ENCODE measurements at regions not wholly inside any gene's neighbourhood (a gene's known extent, or its start where the extent isn't known, plus 50 kb on each side); places are given as distances from the start of the nearest gene placed in this dataset.

- Mint-ChIP-seq H3K27ac (no peak overlapping the region), H3K27me3 (peaks cover 24 to 27% of the 10 kb centered on the region in 2 donors), H3K36me3 (no peaks in the 10 kb centered on the region), H3K9me3 (peaks cover 0 to 2% (median 0%) of the 10 kb centered on the region in 8 donors), H3K4me1 (peaks cover 0 to 2% (median 1%) of the 10 kb centered on the region in 4 donors), H3K4me3 (no peak overlapping the region)
- H3K27me3 ChIP-seq (ENCODE audit: insufficient read depth, low read length) = peaks cover 4% of the 10 kb centered on the region
- no peaks in the 10 kb centered on the region for H3K9me3 ChIP-seq (ENCODE audit: control insufficient read depth in 1 of 2, low read length in 2 of 2)
- no peaks in the 10 kb centered on the region for H3K4me1 ChIP-seq (ENCODE audit: insufficient read depth, low read length)
- no peak overlapping the region for H3K4me3 ChIP-seq (ENCODE audit: low read length in 2 of 2)
- ChIA-PET POLR2A (ENCODE audit: partially characterized antibody) (no interaction called here), CTCF (ENCODE audit: partially characterized antibody) (no interaction called here)
- intact Hi-C loops (cut with micrococcal nuclease) = no loop called here
- no peak for DNase-seq
- no peaks in the 10 kb centered on the region for H3K36me3 ChIP-seq (ENCODE audit: insufficient read depth, low read length)
- H3K27ac ChIP-seq (ENCODE audit: low read depth, low read length) = no peak overlapping the region
Measured at GRCh38 chr3:18080198-18080689, 337.8 kb upstream of the TBC1D5 start.

GRCh38 chr3:18079739-18080138 lies 337.3 kb upstream of the TBC1D5 start:
- peaks cover 0 to 2% (median 0%) of the 10 kb centered on the region in 8 donors for H3K9me3 Mint-ChIP-seq
- peaks cover 0 to 1% (median 0%) of the 10 kb centered on the region in 4 donors for H3K4me1 Mint-ChIP-seq
- no peak overlapping the region for H3K4me3 ChIP-seq (ENCODE audit: low read length in 2 of 2)
- POLR2A ChIA-PET (ENCODE audit: partially characterized antibody) = no interaction called here
- peaks cover 22 to 25% of the 10 kb centered on the region in 2 donors for H3K27me3 Mint-ChIP-seq
- H3K36me3 Mint-ChIP-seq = no peaks in the 10 kb centered on the region
- peaks cover 4% of the 10 kb centered on the region for H3K27me3 ChIP-seq (ENCODE audit: insufficient read depth, low read length)
- DNase-seq = no peak
- H3K27ac ChIP-seq (ENCODE audit: low read depth, low read length) = no peak overlapping the region
- H3K4me3 Mint-ChIP-seq = no peak overlapping the region
- intact Hi-C loops (cut with micrococcal nuclease) = no loop called here
- no peak overlapping the region for H3K27ac Mint-ChIP-seq
- no peaks in the 10 kb centered on the region for H3K36me3 ChIP-seq (ENCODE audit: insufficient read depth, low read length)
- H3K4me1 ChIP-seq (ENCODE audit: insufficient read depth, low read length) = no peaks in the 10 kb centered on the region
- no peaks in the 10 kb centered on the region for H3K9me3 ChIP-seq (ENCODE audit: control insufficient read depth in 1 of 2, low read length in 2 of 2)
- CTCF ChIA-PET (ENCODE audit: partially characterized antibody) = no interaction called here

DNA sequence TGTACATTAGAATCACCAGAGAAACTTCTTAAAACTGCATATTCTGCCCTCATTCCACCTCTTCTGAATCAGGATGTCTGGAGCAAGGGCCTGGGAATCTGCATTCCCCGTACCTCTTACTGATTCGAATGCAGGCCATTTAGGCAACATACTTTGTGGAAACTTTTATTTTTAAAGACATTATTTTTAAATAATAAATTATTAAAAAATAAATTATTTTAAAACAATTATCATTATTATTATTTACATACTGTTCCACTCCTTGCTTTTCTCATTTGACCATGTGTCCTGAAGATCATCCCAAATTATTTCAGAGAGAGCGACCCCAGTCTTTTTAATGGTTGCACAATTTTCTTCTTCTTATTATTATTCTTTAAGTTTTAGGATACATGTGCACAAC lies 336.6 kb upstream of the TBC1D5 start:
- H3K27ac ChIP-seq (ENCODE audit: low read depth, low read length) = no peak overlapping the region
- DNase-seq = no peak
- intact Hi-C loops (cut with micrococcal nuclease) = no loop called here
- Mint-ChIP-seq H3K9me3 (no peaks in the 10 kb centered on the region), H3K27me3 (peaks cover 24 to 25% of the 10 kb centered on the region in 2 donors), H3K4me3 (no peak overlapping the region), H3K4me1 (peaks cover 0 to 1% (median 0%) of the 10 kb centered on the region in 4 donors), H3K27ac (no peak overlapping the region), H3K36me3 (no peaks in the 10 kb centered on the region)
- no peaks in the 10 kb centered on the region for H3K4me1 ChIP-seq (ENCODE audit: insufficient read depth, low read length)
- no peaks in the 10 kb centered on the region for H3K36me3 ChIP-seq (ENCODE audit: insufficient read depth, low read length)
- ChIA-PET CTCF (ENCODE audit: partially characterized antibody) (no interaction called here), POLR2A (ENCODE audit: partially characterized antibody) (no interaction called here)
- H3K9me3 ChIP-seq (ENCODE audit: control insufficient read depth in 1 of 2, low read length in 2 of 2) = no peaks in the 10 kb centered on the region
- no peak overlapping the region for H3K4me3 ChIP-seq (ENCODE audit: low read length in 2 of 2)
- peaks cover 4% of the 10 kb centered on the region for H3K27me3 ChIP-seq (ENCODE audit: insufficient read depth, low read length)

- Histone ChIP-seq H3K9me3 (ENCODE audit: control insufficient read depth in 1 of 2, low read length in 2 of 2) (no peaks in the 10 kb centered on the region), H3K4me1 (ENCODE audit: insufficient read depth, low read length) (no peaks in the 10 kb centered on the region), H3K27me3 (ENCODE audit: insufficient read depth, low read length) (peaks cover 8% of the 10 kb centered on the region), H3K27ac (ENCODE audit: low read depth, low read length) (no peak overlapping the region), H3K36me3 (ENCODE audit: insufficient read depth, low read length) (no peaks in the 10 kb centered on the region), H3K4me3 (ENCODE audit: low read length in 2 of 2) (no peak overlapping the region)
- Mint-ChIP-seq H3K9me3 (peaks cover 0 to 3% (median 0%) of the 10 kb centered on the region in 8 donors), H3K4me3 (no peak overlapping the region), H3K4me1 (peaks cover 0 to 1% (median 0%) of the 10 kb centered on the region in 4 donors), H3K27ac (no peak overlapping the region), H3K27me3 (peaks cover 21 to 22% of the 10 kb centered on the region in 2 donors), H3K36me3 (no peaks in the 10 kb centered on the region)
- POLR2A ChIA-PET (ENCODE audit: partially characterized antibody) = no interaction called here
- intact Hi-C loops (cut with micrococcal nuclease) = no loop called here
- DNase-seq = no peak
- CTCF ChIA-PET (ENCODE audit: partially characterized antibody) = no interaction called here
Measured at GRCh38 chr3:18077128-18077840, 334.9 kb upstream of the TBC1D5 start.

DNA sequence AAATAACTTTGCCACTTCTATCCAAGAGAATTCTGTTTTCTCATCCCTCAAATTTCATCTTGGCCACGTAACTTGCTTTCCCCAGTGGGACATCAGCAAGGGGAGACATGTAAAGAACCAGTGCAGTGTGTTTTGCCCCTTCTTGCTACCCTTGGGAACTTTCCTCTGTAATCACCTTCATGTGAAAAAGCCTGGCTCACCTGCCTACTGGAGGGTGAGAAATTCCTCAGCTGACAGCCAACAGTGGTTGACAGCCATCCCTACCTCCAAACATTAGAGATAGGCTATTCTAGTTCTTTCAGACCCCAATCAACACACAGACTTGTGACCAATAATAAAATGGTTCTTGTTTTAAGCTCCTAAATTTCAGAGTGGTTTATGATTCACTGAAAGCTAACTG lies 333.9 kb upstream of the TBC1D5 start:
- CTCF ChIA-PET (ENCODE audit: partially characterized antibody) = no interaction called here
- no peak overlapping the region for H3K4me3 ChIP-seq (ENCODE audit: low read length in 2 of 2)
- Mint-ChIP-seq H3K27ac (no peak overlapping the region), H3K36me3 (no peaks in the 10 kb centered on the region), H3K9me3 (peaks cover 0 to 3% (median 0%) of the 10 kb centered on the region in 8 donors), H3K4me3 (no peak overlapping the region), H3K4me1 (peaks cover 0 to 1% (median 0%) of the 10 kb centered on the region in 4 donors), H3K27me3 (peaks cover 20 to 21% of the 10 kb centered on the region in 2 donors)
- peaks cover 8% of the 10 kb centered on the region for H3K27me3 ChIP-seq (ENCODE audit: insufficient read depth, low read length)
- H3K4me1 ChIP-seq (ENCODE audit: insufficient read depth, low read length) = no peaks in the 10 kb centered on the region
- H3K36me3 ChIP-seq (ENCODE audit: insufficient read depth, low read length) = no peaks in the 10 kb centered on the region
- no peak for DNase-seq
- no peaks in the 10 kb centered on the region for H3K9me3 ChIP-seq (ENCODE audit: control insufficient read depth in 1 of 2, low read length in 2 of 2)
- intact Hi-C loops (cut with micrococcal nuclease) = no loop called here
- POLR2A ChIA-PET (ENCODE audit: partially characterized antibody) = no interaction called here
- no peak overlapping the region for H3K27ac ChIP-seq (ENCODE audit: low read depth, low read length)

- POLR2A ChIA-PET (ENCODE audit: partially characterized antibody) = no interaction called here
- no peak overlapping the region for H3K4me3 Mint-ChIP-seq
Measured at GRCh38 chr3:18075799-18076198, 333.4 kb upstream of the TBC1D5 start.

GRCh38 chr3:18071833-18072232 lies 329.4 kb upstream of the TBC1D5 start:
- Histone ChIP-seq H3K27ac (ENCODE audit: low read depth, low read length) (no peak overlapping the region), H3K27me3 (ENCODE audit: insufficient read depth, low read length) (peaks cover 8% of the 10 kb centered on the region), H3K4me3 (ENCODE audit: low read length in 2 of 2) (no peak overlapping the region), H3K36me3 (ENCODE audit: insufficient read depth, low read length) (no peaks in the 10 kb centered on the region), H3K4me1 (ENCODE audit: insufficient read depth, low read length) (no peaks in the 10 kb centered on the region), H3K9me3 (ENCODE audit: control insufficient read depth in 1 of 2, low read length in 2 of 2) (no peaks in the 10 kb centered on the region)
- peaks cover 0 to 6% (median 0%) of the 10 kb centered on the region in 8 donors for H3K9me3 Mint-ChIP-seq
- H3K27ac Mint-ChIP-seq = no peak overlapping the region
- CTCF ChIA-PET (ENCODE audit: partially characterized antibody) = no interaction called here
- no peaks in the 10 kb centered on the region for H3K36me3 Mint-ChIP-seq
- intact Hi-C loops (cut with micrococcal nuclease) = no loop called here
- POLR2A ChIA-PET (ENCODE audit: partially characterized antibody) = no interaction called here
- H3K4me1 Mint-ChIP-seq = peaks cover 0 to 1% (median 0%) of the 10 kb centered on the region in 4 donors
- DNase-seq = no peak
- no peak overlapping the region for H3K4me3 Mint-ChIP-seq
- H3K27me3 Mint-ChIP-seq = peaks cover 0 to 8% of the 10 kb centered on the region in 2 donors

More at GRCh38 chr3:18075799-18076198, 333.4 kb upstream of the TBC1D5 start:
- Mint-ChIP-seq H3K9me3 (peaks cover 0 to 3% (median 0%) of the 10 kb centered on the region in 8 donors), H3K27ac (no peak overlapping the region), H3K36me3 (no peaks in the 10 kb centered on the region), H3K27me3 (peaks cover 20 to 21% of the 10 kb centered on the region in 2 donors), H3K4me1 (peaks cover 0 to 1% (median 0%) of the 10 kb centered on the region in 4 donors)
- DNase-seq = no peak
- Histone ChIP-seq H3K9me3 (ENCODE audit: control insufficient read depth in 1 of 2, low read length in 2 of 2) (no peaks in the 10 kb centered on the region), H3K4me1 (ENCODE audit: insufficient read depth, low read length) (no peaks in the 10 kb centered on the region), H3K27ac (ENCODE audit: low read depth, low read length) (no peak overlapping the region), H3K4me3 (ENCODE audit: low read length in 2 of 2) (no peak overlapping the region), H3K36me3 (ENCODE audit: insufficient read depth, low read length) (no peaks in the 10 kb centered on the region), H3K27me3 (ENCODE audit: insufficient read depth, low read length) (peaks cover 8% of the 10 kb centered on the region)
- intact Hi-C loops (cut with micrococcal nuclease) = no loop called here
- CTCF ChIA-PET (ENCODE audit: partially characterized antibody) = no interaction called here

Measured in CD4-positive, alpha-beta memory T cell (primary cell).